ENCODE measurements at regions not wholly inside any gene's neighbourhood (a gene's known extent, or its start where the extent isn't known, plus 50 kb on each side); places are given as distances from the start of the nearest gene placed in this dataset.
"Not testable (repeated sequence)": the region's sequence is repeated elsewhere in the genome, so short reads cannot be mapped to it uniquely, and the experiment has no call there.

GRCh38 chr14:105721996-105722709, 195.8 kb downstream of the TMEM121 start:
- not testable (repeated sequence) for H3K36me3 ChIP-seq (ENCODE audit: insufficient read depth, low read length); H3K9ac ChIP-seq (ENCODE audit: insufficient read length); DNase-seq (ENCODE audit: low read depth, low spot score); H3K27ac ChIP-seq; H3K9me3 ChIP-seq (ENCODE audit: low read depth, low read length); H3K4me3 ChIP-seq

- not testable (repeated sequence) for H3K4me3 ChIP-seq; H3K9ac ChIP-seq (ENCODE audit: insufficient read length); DNase-seq (ENCODE audit: low read depth, low spot score); H3K9me3 ChIP-seq (ENCODE audit: low read depth, low read length); H3K36me3 ChIP-seq (ENCODE audit: insufficient read depth, low read length); H3K27ac ChIP-seq
Observed at GRCh38 chr14:105723271-105723670, 196.9 kb downstream of the TMEM121 start.

DNA sequence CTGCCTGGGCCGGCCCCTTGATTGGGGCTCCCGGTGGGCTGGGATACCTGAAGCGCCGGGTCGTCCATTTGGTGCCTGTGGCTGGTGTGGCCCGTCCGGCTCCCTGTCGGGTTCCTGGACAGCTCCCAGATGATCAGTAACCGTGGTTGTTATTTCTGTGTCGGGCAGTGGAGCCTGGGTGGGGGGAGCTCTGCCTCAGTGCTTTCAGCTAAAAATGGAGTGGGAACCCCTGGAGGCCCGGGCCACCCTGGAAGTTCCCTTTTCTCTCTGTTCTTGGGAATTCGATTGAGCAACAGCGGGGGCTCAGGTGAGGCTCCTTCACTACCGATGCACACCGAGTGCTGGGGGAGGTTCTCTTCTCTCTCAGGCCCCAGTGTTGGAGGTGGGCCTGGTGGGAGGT, 197.4 kb downstream of the TMEM121 start:
- not testable (repeated sequence) for H3K36me3 ChIP-seq (ENCODE audit: insufficient read depth, low read length); H3K9me3 ChIP-seq (ENCODE audit: low read depth, low read length); DNase-seq (ENCODE audit: low read depth, low spot score)

DNA sequence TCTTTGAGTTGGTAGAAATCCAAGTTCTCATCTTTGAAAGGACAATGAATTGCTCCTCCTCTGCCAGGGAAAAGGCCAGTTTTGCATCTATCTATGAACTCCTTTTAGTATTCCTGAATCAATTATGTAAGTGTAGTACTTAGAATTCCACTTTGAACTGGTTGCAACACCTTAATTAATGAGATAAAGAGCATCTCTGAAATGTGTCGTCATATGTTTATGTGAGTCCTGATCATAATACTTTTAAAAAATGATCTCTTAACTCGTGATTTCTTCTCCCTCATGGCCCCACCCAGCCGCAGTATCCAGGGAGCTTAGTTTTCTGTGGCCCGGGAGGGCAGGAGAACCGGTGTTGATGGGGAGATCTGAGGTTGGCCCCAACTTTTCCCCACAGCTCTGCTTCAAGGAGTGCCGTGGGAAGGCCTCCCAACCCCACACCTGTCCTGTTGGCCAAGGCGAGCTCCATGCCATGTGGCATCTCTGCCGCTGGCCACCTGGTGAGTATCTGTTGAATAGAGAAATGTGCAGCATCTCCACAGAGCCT, 203.5 kb downstream of the TMEM121 start:
- not testable (repeated sequence) for DNase-seq (ENCODE audit: low read depth, low spot score); H3K9ac ChIP-seq (ENCODE audit: insufficient read length); H3K9me3 ChIP-seq (ENCODE audit: low read depth, low read length); H3K27ac ChIP-seq; H3K36me3 ChIP-seq (ENCODE audit: insufficient read depth, low read length); H3K4me3 ChIP-seq

More for the DNA sequence above, 197.4 kb downstream of the TMEM121 start:
- H3K9ac ChIP-seq (ENCODE audit: insufficient read length); H3K27ac ChIP-seq; H3K4me3 ChIP-seq: not testable (repeated sequence)

DNA sequence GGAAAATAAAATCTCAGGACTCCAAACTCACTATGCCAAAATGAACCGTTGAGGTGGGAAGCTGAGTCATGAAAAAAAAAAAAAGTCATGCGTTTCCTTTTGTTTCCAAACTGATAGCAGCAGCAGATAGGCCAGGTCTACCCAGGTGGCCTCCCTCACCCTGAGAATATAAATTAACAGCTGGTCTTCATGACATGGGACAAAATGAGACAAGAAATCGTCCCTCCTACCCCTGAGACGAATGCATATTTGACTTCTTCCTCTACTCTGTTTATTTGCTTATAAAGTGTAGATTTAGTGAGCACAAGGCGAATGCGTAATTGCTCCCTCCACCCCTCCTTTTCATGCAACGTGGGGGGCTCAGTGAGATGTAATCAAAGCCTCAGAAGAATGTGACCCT, 204.3 kb downstream of the TMEM121 start:
- not testable (repeated sequence) for H3K9ac ChIP-seq (ENCODE audit: insufficient read length); H3K27ac ChIP-seq; DNase-seq (ENCODE audit: low read depth, low spot score); H3K9me3 ChIP-seq (ENCODE audit: low read depth, low read length); H3K4me3 ChIP-seq; H3K36me3 ChIP-seq (ENCODE audit: insufficient read depth, low read length)

- DNase-seq (ENCODE audit: low read depth, low spot score); H3K4me3 ChIP-seq; H3K27ac ChIP-seq; H3K9me3 ChIP-seq (ENCODE audit: low read depth, low read length); H3K9ac ChIP-seq (ENCODE audit: insufficient read length); H3K36me3 ChIP-seq (ENCODE audit: insufficient read depth, low read length): not testable (repeated sequence)
Observed at GRCh38 chr14:105731221-105731985, 205.0 kb downstream of the TMEM121 start.

- no peak for DNase-seq (ENCODE audit: low read depth, low spot score)
- no peak overlapping the region for H3K4me3 ChIP-seq
- no peaks in the 10 kb centered on the region for H3K9me3 ChIP-seq (ENCODE audit: low read depth, low read length)
- no peak for TF ChIP-seq POLR2AphosphoS5 (IDR thresholded peaks at IDR 0.05; ENCODE audit: borderline replicate concordance, low read depth, low read length)
- TF ChIP-seq EZH2 (IDR thresholded peaks at IDR 0.05), result no peak
- TF ChIP-seq FOXP2 (optimal IDR thresholded peaks at IDR 0.05; ENCODE audit: control extremely low read depth, extremely low read length, insufficient read depth), result no peak
- no peak overlapping the region for H3K27ac ChIP-seq
- no peak overlapping the region for H3K9ac ChIP-seq (ENCODE audit: insufficient read length)
- H3K36me3 ChIP-seq (ENCODE audit: insufficient read depth, low read length), result no peaks in the 10 kb centered on the region
Observed at GRCh38 chr14:105733081-105734065, 207.0 kb downstream of the TMEM121 start.

- H3K9me3 ChIP-seq (ENCODE audit: low read depth, low read length); H3K36me3 ChIP-seq (ENCODE audit: insufficient read depth, low read length); H3K9ac ChIP-seq (ENCODE audit: insufficient read length); H3K27ac ChIP-seq; DNase-seq (ENCODE audit: low read depth, low spot score); H3K4me3 ChIP-seq: not testable (repeated sequence)
Observed at GRCh38 chr14:105734241-105734640, 207.9 kb downstream of the TMEM121 start.

- not testable (repeated sequence) for H3K9me3 ChIP-seq (ENCODE audit: low read depth, low read length); H3K4me3 ChIP-seq; H3K36me3 ChIP-seq (ENCODE audit: insufficient read depth, low read length); H3K9ac ChIP-seq (ENCODE audit: insufficient read length); H3K27ac ChIP-seq; DNase-seq (ENCODE audit: low read depth, low spot score)
Observed at GRCh38 chr14:105736331-105736730, 209.9 kb downstream of the TMEM121 start.

Measured in SK-N-MC (cell line).